NCI-H526 (cell line): ENCODE measurements at regions not wholly inside any gene's neighbourhood (a gene's known extent, or its start where the extent isn't known, plus 50 kb on each side); places are given as distances from the start of the nearest gene placed in this dataset.

Experiments
- DNase-seq, 2 experiments: peaks; one replicate each; lab custom pipeline; 2025; lab: John Stamatoyannopoulos, UW

DNA sequence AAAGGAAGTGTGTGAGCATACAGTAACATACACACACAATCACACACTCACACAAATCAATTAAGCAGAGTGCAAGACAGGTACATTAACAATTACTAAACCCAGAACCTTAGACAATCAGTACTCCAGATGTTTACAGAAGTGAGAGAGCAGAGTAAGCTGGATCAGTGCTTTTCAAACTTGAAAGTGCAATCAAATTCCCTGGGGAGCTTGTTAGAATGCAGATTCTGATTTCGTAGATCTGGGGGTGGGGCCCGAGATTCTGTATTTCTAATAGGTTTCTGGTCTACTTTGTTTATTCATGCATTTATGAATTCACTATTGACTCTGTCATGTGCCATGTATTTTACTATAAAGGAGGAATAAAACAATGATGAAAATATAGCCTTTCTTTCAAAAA, 179.6 kb upstream of the PHYHIPL start:
- DNase-seq = no peak

DNA sequence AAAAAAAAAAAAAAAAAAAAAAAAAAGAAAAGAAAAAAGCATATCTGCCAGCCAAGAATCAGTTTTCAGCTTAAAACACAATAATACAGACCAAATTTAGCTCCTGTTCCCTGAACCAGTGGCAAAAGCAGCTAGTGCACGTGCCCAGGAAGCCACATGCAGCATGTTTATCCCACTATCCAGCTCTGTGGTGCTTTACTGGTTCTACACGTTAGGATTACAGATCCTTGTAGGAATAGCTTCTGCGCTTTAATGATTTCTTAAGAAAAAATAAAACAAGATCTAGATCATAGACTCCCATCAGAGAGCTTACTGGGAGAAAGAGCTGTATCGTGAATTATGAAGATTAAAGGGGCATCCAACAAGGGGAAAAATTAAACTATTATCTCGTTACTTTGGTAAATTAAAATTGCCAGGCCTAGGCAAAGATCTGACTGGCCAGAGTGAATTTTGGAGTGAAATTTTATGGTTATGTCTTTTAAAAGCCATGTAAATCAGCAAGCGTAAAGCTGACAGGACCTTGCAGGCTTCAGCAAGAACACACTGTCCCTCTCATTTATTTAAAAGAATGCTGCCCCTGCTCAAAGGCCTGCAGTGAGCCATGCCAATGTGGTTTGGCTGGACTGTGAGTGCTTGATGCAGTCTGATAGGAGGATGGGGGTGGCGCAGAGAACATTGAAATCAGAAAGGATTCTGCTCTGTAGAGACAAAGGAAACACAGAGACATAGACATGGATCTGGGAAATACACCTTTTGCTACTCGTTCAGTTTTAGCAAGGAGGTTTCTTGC, 177.3 kb upstream of the PHYHIPL start:
- no peak for DNase-seq

DNA sequence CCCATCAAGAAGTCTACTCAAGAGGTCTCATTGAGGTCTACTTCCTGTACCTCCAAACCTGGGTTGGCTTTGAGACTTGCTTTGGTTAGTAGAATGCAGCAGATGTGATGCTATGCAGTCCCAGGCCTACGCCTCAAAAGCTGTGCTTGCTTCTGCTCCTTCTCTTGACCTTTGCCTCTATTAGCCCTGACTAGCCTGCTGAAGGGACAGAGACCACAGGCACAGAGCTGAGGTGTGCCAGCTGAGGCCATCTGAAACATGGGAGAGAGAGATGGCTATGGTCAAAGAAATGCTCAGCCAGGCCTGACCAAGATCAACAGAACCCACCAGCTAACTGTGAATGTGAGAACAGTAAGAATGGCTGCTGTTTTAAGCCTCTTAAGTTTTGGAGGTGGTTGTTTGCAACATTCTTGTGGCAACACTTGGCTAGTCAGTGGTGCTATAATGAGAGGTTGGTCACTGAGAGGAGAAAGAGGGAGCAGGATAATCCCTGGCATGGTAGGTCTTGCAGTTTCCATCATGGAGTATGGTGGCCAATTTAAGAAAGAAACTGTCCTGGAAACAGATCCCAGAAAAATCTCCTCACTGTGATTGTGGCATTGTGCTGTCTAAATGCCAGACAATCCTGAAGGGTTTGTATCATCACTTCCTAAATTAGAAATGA, 176.1 kb upstream of the PHYHIPL start:
- no peak for DNase-seq

DNA sequence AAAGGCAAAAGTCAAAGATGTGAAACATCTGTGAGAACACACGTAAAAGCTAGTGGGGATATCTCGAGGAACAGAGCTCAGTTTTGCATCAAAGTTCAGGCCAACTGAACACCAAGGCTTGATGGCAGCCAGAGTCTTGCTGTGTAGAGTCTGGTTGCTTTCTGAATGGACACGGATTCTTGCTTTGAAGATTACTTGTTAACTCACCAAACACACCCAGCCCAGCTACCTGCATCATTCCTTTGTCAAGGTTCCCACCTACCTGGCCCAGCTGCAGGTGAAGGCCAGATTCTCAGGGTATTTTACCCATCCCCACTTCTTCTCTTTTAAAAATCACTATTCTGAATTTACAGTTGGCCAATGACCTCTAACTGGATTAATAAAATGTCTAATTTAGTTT, 174.4 kb upstream of the PHYHIPL start:
- DNase-seq = no peak

DNA sequence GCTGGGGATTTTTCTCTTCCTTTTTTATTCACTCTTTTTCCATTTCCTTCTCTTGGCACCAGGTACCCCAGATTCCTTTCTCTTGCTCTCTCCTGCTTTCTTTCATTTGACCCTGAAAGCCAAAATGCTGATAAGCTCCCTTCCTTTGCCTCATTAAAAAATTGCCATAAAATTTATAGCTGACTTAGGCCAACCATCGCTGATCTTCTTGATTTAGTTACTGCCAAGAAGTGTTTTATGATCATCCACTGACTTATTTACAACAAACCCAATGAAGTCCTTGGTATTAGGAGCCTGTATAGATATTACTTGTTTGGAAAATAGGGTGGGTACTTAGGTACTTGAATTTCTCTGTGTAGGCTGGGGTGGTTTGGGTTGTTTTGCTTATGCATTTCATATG, 173.2 kb upstream of the PHYHIPL start:
- DNase-seq = no peak

DNA sequence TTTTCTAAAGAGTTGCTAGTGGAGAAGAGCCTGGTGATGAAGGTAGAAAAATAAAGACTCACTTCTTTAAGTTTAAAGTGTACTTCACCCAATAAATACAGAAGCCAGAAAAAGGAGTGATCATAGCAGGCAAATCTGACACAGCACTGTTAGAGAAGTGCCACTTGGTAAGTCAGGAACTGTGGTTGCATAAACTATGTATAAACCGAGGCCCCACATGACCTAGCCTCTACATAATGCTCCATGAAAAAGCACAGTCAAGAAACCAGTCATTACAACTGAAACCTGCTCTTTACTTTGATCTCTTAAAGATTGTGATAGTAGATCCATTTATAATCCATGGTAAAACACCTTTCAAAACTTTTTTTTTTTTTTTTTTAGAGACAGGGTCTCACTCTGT, 172.1 kb upstream of the PHYHIPL start:
- DNase-seq = no peak

DNA sequence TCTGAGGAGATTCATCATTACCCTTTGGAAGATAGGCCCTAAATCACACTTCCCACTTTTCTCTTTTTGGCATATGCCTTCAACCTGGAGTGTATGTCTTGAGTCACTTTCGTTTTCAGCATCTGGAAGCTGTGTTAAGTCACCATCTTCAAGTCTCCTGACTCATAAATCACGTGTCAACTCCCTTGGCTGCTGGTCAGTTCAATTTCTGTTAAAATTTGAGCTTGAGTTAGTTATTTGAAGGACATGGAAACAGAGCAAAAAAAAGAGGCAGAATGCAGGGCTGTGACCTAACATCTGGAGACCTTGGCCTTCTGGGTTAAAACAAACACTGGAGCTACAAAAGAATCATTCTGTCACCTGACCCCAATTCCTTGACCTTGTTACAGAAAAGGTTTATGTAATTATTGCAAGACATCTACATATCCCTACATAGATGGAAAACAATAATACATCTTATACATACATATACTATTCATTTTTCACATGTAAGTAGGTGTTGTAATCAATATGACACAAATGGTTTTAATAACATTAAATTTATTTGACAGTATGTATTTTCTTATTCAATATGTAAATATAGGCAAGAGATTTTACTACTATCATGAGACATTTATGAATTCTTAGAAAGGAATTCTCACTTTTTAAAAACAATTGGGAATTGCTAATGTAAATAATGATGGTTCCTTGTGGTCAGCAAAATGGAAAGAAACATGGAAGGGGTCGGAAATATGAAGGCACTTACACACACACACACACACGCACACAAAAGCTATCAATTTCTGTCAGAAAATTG, 169.7 kb upstream of the PHYHIPL start:
- DNase-seq = no peak

DNA sequence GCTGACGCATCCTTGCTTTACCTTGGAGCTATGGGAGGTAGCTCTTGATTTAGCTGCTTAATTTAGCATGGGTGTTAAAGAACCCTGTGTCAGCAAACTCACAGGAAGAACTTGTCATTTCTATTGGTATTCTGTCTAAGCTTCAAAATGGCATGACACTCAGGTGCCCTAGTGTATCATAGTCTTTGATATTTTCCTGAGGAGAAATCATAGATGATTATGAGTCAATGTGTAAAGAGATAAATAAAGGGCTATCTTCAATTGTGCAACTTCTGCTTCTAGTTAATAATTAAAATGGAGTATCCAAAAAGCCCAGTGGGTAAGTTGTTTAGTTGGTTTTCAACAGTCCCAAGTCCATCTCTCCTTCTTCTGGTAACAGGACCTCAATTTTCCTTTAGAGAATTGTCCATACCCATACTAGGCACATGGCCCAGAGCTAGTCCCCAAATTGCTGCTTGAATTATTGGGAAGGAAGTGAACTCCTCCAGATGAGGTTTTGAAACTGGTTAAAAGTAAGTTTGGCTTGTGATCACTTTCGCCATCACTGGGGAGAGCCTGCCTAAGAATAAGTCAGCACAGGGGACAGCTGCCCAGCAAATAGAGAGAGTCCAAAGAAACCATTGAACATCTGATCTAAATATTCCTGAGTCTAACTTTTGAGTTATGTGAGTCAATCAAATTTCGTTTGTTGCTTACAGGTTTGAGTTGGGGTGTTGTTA, 169.0 kb upstream of the PHYHIPL start:
- DNase-seq = no peak

DNA sequence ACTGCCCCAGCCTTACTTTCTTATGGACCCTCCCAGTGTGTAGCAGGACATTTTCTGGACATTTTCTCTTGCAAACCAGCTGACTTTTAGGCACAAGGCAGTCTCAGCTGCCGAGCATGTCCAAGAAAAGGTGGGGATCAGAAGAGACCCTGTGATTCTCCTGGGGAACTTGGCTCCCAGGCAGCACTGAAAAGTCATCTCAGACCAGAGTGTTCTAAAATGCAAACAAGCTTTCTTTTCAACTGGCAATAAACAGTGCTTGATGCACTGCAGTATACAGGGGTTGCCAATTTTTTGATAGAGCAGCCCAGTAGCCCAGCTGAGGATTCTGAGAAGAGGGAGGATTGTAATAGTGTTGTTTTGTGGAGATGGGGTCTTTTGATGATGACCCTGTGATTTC, 168.0 kb upstream of the PHYHIPL start:
- no peak for DNase-seq

DNA sequence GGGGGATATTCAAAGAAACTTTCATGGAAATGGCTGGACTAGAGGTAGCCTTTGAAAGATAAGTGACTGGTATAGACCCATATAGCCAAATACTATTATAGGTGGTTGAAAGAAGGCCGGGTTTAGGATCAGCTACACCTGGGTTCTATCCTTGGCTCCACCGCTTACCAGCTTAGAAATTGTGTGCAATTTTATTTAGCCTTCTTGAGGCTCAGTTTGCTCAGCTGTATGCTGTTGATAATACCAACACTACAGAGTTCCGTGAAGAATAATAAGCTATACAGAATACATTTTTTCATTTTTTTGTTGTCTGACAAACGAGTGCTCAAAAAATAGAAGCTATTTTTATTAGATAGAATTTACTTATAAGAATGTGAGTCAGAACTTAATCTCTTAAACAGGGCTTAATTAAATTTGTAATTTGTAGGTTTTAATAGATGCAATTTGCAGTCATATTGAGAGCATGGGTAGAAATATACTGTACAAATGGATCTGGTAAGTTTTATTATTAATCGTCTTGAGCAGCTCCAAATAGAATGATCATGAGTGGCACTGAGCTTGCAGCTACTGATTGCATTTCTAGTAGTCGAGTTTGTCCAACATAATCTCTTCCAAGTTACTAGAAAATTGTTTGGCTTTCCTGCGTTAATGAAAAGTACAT, 164.3 kb upstream of the PHYHIPL start:
- DNase-seq = no peak

DNA sequence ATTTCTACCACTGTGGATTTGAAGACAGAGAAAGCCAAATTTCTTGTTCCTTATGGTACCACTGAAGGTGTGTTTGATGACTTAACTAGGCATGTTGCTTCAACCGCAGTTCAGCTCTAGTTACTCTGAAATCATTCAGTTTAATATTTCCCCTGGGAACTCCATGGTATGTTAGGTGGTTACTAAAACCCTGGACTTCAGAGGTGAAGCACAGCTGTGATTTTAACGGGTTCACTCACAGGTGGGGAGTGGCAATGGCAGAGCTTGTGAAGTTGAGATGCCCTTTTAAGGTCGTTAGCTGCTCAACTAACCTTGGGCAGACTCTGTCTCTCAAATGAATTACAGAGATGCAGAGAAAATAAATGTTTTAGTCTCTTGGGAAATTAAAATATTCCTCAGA, 163.6 kb upstream of the PHYHIPL start:
- DNase-seq = no peak

DNA sequence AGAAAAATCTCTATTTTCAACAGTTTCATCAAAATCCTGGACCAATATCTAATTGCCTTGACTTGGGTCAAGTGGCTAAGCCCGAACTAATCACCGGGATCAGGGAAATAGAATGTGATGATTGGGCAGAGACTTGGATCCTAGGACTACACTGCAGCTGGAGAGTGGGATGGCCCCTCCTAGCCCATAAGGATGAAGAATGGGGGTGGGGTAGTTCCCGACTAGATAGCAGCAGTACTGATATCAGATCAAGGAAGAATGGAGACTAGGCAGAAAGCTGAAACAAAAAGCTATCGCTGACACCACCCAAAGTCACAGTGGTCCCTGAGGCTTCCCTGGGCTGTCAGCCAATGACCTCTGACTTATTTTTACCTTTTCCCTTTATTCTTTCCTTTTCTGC, 160.4 kb upstream of the PHYHIPL start:
- DNase-seq = no peak

DNA sequence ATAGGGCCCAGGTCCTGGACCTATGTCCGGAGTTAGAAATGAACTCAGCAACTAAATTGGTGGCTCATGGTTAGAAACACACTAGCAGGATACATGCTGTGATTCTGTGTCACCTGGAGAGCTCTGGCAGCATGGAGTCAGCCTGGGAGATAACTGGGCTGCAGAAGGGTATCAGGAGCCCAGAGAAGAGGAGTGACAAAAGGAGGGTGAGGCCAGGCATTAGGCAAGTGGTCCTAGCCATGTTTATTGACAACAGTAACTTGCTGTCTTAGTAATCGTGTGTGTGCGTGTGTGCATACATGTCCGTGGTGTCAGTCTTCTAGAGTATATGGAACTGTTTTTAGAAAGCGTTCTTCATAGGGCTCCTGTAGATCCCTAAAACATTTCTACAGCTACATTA, 157.5 kb upstream of the PHYHIPL start:
- no peak for DNase-seq

DNA sequence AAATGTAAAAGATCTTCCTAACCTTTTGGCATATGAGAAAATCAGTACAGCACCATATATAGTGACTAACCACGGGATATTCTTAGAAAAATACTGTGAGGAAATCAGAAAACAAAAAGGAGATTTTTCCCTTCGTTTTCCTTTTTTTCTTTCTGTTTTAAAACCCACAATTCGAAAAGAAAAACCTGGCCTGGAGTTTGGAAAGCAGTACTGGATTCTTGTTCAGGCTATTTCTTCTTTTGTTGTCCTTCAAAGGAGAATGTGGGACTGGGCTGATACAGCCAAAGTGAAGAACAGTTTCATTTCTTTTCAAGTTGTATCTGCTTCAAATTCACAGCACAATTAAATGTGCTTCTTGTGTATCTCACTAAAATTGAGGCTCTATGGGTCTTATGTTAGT, 156.8 kb upstream of the PHYHIPL start:
- DNase-seq = no peak

DNA sequence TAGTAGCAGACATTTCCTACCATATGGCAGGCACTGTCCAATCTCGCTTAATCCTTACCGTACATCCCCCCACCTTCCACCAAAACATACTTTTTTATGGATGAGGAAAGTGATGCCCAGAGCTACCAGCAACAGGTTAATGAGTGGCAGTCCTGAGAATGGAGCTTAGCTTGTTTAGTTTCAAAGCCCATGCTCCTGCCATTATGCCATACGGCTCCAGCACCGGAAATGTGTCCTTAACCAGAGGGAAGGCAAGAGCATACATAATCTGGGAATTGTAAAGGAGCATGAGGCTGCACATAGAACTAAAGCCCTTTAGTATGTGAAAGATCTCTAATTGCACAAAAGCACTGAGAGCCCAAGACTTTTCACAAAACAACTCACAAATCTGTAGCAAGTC, 155.9 kb upstream of the PHYHIPL start:
- DNase-seq = no peak

DNA sequence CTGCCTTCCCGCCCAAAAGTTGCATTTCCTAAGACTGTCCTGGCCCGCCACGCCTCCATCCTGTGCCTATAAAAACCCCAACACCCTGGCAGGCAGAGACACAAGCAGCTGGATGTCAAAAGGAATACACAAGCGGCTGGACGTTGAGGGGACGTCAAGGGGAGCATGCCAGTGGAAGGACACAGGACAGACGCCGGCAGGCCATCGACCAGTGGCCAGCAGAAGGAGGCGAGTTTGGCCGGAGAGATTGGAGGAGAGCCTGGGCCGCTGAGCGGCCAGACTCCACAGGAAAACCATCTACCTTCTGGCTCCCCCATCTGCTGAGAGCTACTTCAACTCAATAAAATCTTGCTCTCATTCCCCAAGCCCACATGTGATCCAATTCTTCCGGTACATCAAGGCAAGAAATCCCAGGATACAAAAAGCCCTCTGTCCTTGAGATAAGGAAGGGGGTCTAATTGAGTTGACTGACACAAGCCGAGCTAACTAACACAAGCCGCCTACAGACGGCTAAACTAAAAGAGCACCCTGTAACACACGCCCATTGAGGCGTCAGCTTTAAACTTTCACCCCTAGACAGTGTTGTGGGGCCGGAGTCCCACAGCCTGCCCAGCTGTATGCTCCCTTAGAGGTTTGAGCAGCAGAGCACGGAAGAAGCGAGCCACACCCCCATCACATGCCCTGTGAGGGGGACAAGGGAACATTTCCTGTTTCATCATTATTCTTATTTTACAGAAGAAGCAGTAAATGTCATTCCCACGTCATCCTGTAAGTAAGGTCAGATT, 150.3 kb upstream of the PHYHIPL start:
- no peak for DNase-seq

DNA sequence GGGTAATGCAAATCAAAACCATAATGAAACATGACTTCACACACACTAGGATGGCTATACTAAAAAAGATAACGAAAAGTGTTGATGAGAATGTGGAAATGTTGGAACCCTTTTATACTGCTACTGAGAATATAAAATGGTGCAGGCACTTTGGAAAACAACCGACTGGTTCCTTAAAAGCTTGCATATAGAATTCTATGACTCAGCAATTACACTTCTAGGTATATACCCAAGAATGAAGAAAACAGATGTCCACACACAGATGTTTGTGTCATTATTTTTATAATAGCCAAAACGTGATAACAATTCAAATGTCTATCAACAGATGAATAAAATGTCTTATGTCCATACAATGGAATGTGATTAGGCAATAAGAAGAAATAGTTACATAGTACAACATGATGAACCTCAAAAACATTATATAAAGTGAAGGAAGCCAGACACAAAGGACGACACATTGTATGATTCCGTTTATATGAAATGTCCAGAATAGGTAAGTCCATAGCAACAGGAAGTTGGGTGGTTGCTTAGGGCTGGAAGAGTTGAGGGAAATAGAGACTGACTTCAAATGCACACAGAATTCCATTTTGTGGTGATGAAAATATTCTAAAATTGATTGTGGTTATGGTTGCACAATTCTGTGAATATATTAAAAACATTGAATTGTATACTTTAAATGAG, 148.3 kb upstream of the PHYHIPL start:
- no peak for DNase-seq

DNA sequence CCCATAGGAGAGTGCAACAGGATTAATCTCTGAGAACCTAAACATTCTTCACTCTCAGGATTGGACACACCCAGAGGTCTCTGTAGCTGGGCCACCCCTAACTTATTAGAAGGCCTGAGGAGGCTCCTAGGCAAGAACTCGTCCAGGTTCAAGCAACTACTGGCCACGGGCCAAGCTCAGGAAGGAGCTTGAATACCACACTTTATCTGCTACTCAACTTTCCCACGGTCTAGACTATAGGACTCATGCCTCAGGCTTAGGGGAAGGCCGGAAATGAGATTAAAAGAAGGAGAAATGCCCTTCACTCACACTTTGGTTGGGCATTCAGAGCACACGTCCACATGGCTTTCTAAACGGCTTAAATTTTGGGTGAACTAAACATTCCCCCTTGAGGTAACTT, 142.8 kb upstream of the PHYHIPL start:
- no peak for DNase-seq

DNA sequence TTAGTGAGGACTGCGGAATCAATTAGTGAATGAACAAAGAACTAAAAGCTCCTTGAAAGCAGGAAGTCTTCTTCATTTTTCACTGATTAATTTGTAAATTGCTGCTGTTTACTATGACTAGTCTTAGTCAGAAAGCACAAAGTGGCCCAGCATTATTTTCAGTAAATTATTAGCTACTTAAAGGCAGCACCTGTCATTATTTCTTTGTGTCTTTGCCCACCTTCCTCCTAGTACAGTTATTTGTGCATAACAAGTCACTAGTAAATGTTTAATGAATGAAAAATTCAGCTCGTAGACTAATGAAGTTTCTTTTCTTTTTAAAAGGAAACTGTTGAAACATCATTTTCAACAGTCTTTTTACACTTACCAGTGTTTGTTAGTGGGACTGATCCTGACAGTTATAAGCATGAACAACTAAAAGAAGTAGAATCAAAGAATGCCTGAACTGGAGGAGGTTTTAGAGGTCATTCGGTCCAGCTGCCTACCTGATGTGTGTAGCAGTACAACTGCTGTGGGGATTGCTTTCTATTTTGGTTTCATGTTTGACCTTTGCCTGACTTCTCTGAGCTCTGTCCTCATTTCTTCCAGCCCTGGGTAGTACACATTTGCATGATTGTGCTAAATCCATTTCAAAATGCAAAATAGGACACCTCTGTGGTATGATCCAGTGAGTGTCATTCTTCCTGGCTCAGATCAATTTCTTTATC, 140.0 kb upstream of the PHYHIPL start:
- no peak for DNase-seq

DNA sequence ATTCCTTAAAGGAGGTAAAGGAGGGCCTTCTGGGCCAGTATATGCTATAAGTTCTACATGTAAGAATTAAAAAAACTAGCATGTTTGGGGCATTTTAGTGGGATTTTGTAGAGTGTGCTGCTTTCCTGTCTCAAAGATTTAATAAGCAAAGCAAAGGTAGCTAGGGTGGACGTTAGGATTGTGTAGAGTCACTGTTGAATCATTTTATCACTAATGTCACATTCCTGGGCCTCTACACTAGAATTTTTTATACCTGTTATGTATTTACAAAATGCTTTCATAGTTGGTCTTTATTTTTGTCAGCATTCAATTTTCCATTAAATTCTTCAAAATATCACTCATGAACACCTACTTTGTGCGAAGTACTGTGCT, 139.4 kb upstream of the PHYHIPL start:
- DNase-seq = no peak
